NOMO-1 treated with dmso at 0.1 percent for 144 hours (cell line): ENCODE measurements at regions not wholly inside any gene's neighbourhood (a gene's known extent, or its start where the extent isn't known, plus 50 kb on each side); places are given as distances from the start of the nearest gene placed in this dataset.
"Not testable (repeated sequence)": the region's sequence is repeated elsewhere in the genome, so short reads cannot be mapped to it uniquely, and the experiment has no call there.

Experiments
- DNase-seq: peaks from one replicate; lab custom pipeline; 2025; ENCODE audit not compliant: unreplicated experiment; lab: John Stamatoyannopoulos, UW

GRCh38 chr4:188282471-188283232 lies 143.4 kb downstream of the TRIML1 start:
- no peak for DNase-seq

GRCh38 chr4:188287169-188287894 lies 148.1 kb downstream of the TRIML1 start:
- DNase-seq, result no peak

- no peak for DNase-seq
Observed at GRCh38 chr4:188289531-188290125, 150.4 kb downstream of the TRIML1 start.

- DNase-seq, result no peak
Observed at GRCh38 chr4:188295899-188296298, 156.7 kb downstream of the TRIML1 start.

GRCh38 chr4:188296331-188296730 lies 157.1 kb downstream of the TRIML1 start:
- DNase-seq, result no peak

GRCh38 chr4:188297873-188298272 lies 158.6 kb downstream of the TRIML1 start:
- DNase-seq, result no peak

GRCh38 chr4:188299161-188299560 lies 159.9 kb downstream of the TRIML1 start:
- no peak for DNase-seq

GRCh38 chr4:188300385-188300784 lies 161.1 kb downstream of the TRIML1 start:
- DNase-seq, result no peak

- no peak for DNase-seq
Observed at GRCh38 chr4:188305690-188306089, 166.4 kb downstream of the TRIML1 start.

GRCh38 chr4:188307591-188307990 lies 168.3 kb downstream of the TRIML1 start:
- no peak for DNase-seq

- no peak for DNase-seq
Observed at GRCh38 chr4:188308142-188308541, 168.9 kb downstream of the TRIML1 start.

GRCh38 chr4:188316391-188316790 lies 177.2 kb downstream of the TRIML1 start:
- DNase-seq, result no peak

- DNase-seq, result no peak
Observed at GRCh38 chr4:188328966-188329365, 189.7 kb downstream of the TRIML1 start.

- DNase-seq, result no peak
Observed at GRCh38 chr4:188329521-188329920, 190.3 kb downstream of the TRIML1 start.

GRCh38 chr4:188332265-188332664 lies 193.0 kb downstream of the TRIML1 start:
- no peak for DNase-seq

- no peak for DNase-seq
Observed at GRCh38 chr4:188336891-188337290, 197.7 kb downstream of the TRIML1 start.

GRCh38 chr4:188341428-188341827 lies 202.2 kb downstream of the TRIML1 start:
- DNase-seq, result no peak

GRCh38 chr4:188346171-188346809 lies 207.0 kb downstream of the TRIML1 start:
- DNase-seq, result no peak

- DNase-seq, result no peak
Observed at GRCh38 chr4:188347339-188347738, 208.1 kb downstream of the TRIML1 start.

- not testable (repeated sequence) for DNase-seq
Observed at GRCh38 chr4:188349569-188349968, 210.3 kb downstream of the TRIML1 start.

GRCh38 chr4:188363196-188363595 lies 224.0 kb downstream of the TRIML1 start:
- DNase-seq, result no peak

- DNase-seq, result no peak
Observed at GRCh38 chr4:188370777-188371176, 231.5 kb downstream of the TRIML1 start.
